ENCODE measurements at regions not wholly inside any gene's neighbourhood (a gene's known extent, or its start where the extent isn't known, plus 50 kb on each side); places are given as distances from the start of the nearest gene placed in this dataset.

DNA sequence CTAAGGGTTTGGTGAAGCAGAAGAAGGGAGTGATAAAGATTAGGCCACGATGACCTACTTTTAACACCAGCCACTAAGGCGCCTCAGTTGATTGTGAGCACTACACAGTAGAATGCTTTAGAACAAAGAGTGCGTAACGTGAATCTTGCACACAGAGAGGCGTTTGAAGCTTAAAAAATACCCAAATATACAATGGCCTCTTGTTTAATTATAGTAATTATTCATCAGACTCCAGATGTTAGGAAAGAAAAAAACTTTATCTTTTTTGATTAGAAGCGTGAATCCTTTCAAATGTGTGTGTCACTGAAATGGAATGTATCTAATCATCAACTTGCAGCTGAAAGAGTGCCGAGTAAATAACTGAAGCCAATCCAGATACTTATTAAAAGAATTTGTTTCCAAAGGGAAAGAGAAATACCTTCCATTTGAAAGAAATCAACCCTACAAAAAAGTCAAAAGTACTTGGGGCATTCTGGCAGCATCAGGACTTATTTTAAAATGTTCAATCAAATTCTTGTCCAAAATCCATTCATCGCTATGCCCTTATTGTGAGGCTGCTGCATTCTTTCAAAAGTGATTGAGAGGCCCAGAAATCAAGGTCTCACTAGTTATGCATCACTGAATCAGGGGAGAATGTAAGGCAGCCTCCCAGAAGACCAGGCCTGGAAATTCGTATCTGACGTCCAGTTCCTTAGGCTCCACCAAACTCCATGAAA is 337.5 kb downstream of the ZNF608 start:
- no peak for DNase-seq

DNA sequence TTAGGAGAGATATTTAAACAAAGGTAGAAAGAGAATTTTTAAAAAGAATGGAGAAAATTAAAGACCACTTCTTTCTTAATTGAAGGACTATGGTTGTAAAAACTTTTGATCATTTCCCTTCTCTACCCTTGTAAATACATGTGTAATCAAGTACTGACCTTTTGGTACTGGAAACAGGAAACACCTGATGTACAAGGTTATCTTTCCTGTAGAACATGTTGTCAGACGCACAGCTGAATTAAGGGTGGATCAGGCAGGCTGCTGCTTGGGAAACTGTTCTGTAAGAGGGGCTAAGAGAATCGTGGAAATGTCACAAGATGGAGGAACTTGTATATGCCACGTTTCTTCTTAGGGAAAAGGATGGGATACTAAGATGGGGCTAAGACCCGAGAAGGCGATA is 341.6 kb downstream of the ZNF608 start:
- no peak for DNase-seq

DNA sequence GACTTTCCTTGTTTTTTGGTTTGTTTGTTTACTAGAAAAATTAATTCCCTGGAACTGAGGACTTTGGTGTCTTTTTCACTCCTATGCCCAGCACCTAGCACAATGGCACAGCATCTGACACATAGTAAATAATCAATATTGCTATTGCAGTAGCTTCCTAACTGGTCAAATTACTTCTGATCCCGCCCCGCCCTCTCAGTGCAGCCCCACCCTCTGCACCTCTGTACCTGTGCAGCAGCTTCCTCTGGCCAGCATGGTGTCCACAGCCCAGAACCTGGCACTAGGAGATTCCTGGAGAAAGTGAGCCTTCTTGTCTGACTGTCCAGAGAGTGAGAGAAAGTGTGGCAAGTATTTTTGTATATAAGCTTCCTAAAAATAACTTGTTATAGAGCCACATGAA is 343.2 kb downstream of the ZNF608 start:
- no peak for DNase-seq

DNA sequence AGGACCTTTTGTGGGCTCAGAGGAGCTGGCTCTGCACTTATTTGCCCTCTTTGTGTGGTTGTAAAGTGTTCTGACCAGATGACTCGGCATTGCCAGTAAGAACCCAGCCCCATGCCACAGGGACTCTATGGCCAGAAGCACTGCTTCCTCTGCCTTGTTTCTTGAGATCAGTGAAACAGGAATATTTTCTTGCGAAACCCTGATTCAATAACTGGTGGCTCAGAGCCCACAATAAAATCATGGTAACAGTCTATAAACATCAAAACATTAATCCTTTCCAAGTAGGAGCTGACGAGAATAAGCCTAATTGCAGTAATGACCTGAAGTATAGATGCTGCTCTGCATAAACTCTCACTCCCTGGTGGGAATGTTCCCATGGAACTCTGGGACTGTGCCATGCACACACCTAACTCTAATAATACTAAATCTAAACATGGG is 344.3 kb downstream of the ZNF608 start:
- DNase-seq = no peak

DNA sequence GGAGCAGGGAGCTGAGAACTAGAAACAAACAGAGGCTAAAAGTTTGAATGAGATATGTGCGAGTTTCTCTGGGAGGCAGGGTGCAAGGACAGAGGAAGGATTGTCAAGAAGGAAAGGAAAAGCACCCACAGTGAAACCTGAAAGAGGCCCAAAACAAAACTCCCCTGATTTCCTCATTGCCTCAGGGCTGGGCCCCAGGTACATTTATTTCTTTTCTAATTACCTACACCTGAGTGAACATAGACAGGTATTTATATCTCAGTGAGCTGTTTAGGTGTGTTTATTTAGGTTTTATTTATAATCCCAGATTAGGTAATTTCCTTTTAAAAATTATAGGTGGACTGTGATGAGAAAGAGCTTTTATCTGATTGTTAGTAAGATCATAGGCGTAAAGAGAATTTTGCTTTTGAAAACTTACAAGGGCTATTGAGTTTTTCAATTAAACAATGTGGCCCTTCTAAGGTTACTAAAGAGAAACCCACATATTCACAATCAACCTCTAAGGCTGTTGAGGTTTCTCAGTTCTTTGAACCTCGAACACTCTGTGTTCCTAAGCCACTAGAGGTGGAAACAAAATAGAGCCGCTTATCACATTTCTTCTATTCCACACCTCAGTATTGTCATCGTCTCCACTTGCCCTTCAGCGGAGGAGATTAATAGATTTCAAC is 344.8 kb downstream of the ZNF608 start:
- no peak for DNase-seq

DNA sequence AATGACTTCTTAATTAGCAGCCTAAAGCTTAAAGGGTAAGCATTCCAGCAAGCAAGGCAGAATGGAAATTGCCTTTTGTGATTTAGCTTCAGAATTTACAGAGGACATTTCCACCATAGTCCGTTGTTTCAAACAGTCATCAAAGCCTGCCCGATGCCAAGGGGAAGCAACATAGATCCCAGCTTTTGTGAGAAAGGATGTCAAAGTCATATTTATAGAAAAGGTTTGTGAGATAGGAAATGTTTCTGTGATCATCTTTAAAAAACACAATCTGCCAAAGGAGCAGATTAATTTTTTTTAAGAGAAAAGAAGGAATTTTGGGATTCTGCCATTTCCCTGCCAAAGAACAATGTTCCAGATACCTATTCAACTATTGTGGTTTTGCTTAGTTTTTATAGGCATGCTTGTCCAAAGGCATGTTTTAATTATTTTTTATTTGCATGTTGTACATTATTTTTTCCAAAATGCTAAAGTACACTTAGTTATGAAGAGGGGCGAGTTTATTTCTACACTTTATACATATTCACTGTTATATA is 346.9 kb downstream of the ZNF608 start:
- DNase-seq = no peak

DNA sequence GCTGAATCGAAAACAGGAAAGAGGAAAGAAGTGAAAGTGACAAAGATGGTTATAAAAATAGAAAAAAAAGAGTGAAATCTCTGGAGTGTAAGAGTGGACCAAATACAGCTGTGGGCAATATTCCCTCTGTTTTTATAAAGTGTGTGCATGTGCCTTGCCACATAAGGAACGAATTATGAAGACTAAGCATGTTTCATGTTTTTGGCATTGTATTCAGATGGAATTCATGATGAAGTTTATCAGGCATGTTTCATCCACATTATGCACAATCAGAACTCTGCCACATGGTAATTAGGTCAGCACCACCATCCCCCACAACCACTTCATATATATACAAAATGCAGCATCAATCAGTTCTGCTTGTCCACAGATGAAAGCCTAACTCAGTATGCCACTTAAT is 348.0 kb downstream of the ZNF608 start:
- DNase-seq = no peak

DNA sequence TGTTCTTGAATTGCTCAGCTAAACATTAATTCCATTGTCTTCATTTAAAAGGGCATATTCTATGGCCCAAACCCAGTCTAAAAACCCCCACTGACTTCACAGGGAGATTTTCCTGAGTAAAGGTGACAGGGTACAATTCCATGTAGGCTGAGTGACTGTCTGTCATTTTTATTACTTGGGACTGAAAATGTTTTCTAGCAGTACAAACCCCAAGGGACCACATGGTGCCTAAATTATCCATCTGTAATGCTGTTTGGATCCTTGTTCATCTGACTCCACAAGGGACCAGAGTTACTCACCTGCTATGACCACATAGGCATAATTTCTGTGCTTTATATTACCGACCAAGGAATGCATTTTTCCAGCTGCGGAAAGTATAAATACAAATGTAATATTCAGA is 349.1 kb downstream of the ZNF608 start:
- DNase-seq = peak; percentile 6

DNA sequence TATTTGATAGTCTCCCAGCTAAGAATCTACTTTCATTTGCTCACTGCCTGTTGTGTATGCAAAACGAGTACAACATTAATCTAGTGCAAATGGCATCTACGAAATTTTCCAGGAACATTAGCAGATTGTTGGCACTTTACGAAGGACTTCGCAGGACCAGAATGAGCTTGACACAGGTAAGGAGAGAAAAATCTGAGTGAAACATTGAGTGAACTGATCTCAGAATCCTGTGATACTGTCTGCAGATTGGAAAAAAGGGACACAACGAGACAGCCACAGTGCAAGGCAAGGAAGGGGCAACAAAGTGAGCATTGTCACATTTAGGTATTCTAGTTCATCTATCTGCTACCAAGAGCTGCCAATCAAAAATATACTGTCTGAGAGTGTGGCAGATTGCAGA is 350.5 kb downstream of the ZNF608 start:
- DNase-seq = no peak

DNA sequence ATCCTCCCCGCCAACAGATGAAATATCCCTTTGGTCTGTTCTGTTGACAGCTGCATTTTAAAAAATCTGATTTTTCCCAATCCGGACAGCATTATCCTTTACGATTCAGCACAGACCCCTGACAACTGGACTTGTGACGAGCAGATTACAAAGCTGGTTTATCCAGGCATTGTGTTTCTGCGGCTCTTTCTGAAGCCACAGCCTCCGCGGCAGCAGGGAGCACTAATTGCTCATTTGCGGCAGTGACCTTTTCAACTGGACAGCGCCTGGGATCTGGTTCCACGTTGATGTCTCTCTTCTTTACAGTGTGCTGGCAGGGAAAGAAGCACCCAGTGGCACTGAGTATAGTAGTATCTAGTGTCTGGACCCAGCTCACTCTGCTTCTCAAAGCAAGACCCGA is 351.2 kb downstream of the ZNF608 start:
- DNase-seq = no peak

DNA sequence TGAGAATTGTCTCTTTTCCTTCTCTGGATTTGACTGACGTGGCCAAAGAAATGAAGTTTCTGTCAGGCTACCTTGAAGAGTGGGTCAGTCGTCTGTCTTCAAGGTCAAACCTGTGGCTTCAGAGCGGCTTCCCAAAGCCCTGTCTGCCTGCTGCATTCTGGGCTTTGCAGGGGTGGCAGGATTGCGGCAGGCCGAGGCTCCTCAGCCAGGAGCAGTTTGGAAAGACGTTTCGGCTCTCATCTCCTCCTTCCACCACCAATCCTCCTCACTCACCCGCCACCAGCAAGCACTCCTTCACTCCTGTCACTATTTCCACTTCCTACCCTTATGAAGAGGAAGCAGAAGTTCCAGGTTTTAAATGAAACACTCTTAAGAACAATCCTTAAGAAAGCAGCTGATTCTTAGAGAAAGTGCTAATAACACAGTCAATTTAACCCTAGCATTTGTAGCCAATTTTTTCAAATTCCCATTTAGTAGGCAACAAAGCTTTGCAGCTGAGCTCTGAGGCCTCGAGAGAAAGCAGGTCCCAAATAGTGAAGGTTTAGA is 351.7 kb downstream of the ZNF608 start:
- DNase-seq = no peak

DNA sequence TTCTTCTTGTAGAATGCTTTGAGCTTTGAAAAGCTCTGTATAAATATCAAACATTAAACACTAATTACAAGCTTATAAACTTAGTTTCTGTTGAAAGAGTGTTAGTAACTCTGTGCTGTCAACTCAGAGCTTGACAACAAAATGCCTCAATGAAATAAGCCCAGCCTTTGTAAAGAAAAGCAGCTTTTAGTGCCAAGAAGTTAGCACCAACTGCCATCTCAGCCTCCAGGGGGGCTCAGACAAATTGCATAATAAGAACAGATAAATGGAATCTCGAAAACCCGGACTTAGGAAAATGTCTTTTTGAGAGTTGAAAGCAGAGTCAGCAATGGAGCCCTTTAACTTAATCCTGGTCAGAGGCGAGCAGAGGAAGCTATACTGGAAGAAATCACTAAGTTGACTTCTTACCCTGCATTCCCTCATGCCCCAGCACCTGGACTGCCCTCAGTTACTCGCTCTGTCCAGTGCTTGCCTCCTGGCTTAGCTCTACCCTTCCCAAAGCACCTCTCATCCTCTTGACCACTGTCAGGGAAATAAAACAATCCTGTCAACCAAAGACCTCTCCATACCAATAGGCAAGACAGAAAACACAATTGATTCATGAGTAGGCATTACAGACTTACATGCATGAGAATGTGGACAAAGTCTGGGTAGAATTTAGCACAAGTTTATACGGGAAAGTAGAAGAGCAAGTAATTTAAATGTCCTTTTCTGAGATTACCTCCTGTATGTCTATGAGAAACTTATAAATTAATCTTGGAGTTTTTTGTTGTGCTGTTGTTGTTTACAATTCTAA is 352.7 kb downstream of the ZNF608 start:
- no peak for DNase-seq

DNA sequence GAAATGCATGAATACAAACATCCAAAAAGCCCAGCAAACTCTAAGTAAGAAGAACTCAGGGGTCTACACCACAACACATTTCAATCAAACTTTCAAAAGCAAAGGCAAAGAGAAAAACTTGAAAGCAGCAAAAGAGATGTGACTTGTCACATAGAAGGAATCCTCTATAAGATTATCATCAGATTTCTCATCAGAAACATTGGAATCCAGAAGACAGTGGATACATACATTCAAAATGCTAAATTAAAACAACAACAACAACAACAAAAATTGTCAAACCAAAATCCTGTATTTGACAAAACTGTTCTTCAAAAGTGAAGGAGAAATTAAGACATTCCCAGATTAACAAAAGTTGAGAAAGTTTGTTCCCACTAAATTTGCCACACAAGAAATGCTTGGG is 362.7 kb downstream of the ZNF608 start:
- DNase-seq = no peak

DNA sequence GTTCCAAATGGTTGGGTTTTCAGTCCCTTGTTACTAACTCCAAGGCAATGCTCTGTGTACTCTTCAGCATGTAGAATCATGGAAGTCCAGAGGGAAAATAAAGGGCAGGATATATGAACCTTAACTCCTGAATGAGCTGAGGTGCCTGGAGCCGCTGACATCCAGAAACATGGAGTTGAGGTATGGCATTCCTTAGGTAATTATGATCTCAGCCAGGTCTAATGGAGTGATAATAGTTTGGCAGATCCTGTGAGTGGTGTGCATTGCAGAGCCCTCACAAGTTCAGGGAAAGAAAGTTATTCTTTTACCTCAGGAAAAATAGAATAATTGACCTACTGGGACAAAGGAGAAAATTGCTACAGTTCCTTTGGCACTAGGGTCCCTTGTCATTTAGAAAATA is 369.1 kb downstream of the ZNF608 start:
- no peak for DNase-seq

DNA sequence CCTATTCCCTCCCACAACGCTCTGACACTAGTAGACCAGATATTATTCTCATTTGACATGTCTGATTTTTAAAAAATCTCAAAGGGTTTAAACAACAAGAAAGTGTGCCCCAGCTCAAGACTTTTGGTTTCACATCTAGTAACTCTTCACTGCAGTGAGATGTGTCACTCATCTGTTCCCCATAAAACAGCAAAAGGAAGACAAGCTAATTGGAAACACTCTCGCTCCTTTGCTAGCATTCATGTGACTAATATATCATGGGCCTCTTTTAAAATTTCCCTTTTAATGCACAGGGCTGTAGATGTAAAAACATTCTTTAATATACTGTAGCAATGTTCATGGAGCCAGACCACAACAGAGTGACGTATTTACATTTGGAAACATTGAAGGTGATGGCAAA is 372.6 kb downstream of the ZNF608 start:
- no peak for DNase-seq

DNA sequence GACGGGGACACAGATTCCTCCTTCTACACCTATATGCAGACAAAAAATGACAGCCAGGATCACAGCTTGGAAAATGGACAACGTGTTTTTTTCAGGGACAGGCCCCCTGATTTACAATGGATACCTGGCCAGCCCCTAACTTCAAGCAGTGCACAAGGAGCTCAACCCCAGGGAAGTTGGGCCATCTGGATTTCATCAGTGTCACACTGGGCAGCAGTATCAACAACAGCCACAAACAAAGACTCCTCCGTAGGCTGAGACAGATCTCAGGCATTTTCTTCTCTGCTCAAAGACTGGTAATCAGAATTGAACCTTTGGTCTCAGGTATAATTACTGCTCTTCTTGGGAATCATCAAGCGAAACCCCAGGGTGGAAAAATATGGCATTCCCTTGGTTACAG is 374.0 kb downstream of the ZNF608 start:
- no peak for DNase-seq

DNA sequence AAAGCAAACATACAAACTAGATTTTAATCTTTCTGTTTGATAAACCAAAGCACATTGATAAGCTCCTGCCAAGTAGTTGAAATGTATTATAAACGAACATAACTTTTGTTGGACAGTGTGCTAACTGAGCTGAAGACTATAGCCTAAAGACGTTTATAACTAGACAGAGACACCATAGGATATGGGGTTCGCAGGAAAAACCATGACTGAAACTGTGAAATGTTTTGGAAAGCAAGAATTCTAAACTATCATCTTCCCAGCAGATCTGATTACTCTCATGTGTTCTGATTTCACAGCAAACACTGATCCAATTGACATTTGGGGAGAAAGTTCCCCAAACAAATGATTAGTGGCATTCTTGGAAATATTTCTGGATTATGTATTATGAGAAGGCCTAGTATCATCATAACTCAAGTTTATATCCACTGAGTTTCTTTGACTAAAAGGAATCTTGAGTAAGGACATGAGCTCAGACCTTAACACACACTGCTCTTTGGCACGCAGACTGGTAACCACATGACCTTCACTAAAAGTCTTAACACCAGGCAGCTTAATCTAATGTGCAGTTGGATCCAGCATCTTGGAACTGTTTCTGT is 375.2 kb downstream of the ZNF608 start:
- DNase-seq = no peak

DNA sequence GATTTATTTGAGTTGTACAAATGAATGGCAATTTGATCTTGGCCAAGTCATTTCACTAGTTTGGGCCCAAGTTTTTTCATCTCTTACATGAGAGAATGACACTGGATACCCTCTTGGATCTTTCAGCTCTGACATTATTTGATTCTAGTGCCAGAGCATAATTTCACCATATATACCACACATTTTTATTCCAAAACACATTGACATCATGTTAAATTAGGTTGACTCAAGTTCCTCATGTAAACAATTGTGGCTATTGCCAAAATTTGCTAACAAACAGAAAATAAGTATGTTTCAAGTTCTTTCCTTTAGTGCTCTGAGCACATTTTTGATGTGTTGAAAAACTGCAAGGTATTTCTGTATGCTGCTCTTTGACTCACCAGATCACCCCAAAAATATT is 375.8 kb downstream of the ZNF608 start:
- no peak for DNase-seq

DNA sequence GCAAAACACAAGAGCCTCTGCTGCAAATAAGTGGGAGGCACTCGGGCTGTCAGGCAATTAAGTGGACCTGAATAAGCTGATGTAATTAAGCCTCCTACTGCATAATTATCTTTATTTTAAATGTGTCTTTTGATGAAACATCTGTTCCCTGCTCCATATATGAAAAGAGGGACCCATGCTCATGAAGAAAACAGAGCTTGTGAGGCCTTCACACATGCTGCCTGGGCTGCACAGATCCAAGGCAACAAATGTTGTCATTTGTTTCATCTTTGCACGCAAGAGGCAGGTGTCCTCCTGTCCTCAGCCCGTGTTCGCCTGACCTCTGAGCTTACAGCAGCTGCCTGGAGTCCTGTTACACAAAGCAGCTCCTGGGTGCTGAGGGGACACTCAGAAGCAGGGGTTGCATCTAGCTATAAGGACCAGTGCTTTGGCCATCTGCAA is 381.1 kb downstream of the ZNF608 start:
- DNase-seq = peak; percentile 86

DNA sequence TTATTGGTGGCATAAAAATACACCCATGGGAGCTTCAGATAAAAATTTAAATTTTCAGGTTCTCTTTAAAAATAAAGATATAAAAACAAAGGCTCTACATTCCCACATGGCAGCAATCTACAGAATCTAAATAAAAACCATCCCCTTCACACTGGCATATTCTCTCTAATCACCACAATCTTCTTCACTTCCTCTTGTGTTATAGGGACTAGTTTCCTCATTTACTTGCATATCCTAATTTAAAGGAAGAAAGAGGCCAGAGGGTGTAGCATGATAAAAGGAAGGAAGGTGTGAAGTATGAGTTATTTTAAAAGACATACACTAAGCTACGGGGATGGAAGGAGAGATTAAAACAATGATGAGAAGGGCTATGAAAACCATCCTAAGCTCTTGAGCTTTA is 390.5 kb downstream of the ZNF608 start:
- no peak for DNase-seq

DNA sequence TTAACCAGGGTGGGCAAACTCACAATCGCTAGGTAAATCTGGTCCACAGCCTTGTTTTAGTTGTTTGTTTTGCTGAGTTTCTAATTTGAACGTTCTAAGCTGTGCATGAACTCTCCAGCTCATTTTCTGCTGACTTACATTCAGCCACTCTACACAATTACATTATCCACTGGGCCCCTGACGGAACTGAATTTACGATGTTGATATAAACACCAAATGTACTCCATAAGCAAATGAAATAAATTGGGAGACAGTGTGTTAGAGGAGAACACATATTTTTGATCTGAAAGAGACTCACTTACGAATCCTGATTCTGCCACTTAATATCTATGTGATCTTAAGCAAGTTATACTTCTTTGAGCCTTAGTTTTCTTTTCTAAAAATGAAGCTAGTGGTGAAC is 393.4 kb downstream of the ZNF608 start:
- no peak for DNase-seq

DNA sequence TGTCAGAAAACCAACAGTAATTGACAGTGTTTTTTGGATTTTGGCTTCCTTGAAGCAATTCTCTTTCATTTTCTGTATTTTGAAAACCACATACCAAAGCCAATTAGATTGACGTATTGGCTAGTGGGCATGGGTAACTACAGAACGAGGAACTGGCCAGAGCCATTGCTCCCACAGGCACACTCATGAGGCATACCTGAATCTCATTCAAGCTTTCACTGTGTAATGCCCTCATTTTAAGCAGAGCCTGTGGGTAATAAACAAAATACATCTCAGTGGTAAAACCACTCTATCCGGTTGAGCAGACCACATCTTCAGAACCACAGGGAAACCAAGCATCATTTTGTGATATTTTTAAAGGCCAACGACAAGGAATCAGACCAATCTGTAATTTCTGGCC is 394.1 kb downstream of the ZNF608 start:
- DNase-seq = no peak

DNA sequence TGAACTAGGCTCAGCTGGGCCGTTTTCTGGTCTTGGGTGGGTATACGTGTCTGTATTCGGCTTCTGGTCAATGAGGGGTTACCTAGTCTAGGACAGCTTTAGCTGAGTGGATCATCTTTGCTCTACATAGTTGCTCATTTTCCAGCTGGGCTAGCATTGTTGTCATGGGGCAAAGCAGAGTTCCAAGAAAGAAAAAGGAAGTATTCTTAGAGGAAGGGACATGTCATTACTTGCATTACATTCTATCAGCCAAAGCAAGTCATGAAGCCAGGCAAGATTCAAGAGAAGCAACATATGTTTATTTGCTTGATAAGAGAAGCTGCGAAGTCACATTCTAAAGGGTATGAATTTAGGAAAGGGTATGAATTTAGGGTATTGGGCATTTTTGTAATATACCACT is 396.5 kb downstream of the ZNF608 start:
- no peak for DNase-seq
